GM12875 (cell line): ENCODE measurements at regions not wholly inside any gene's neighbourhood (a gene's known extent, or its start where the extent isn't known, plus 50 kb on each side); places are given as distances from the start of the nearest gene placed in this dataset.

Experiments
- H3K4me3 ChIP-seq: one replicate; pipeline ENCODE4 v1.5.1; 2011; ENCODE audit warnings: low read depth, low read length, control low read depth
- TF ChIP-seq, protein P1 (sequence below): IDR thresholded peaks from 2 replicates; pipeline ENCODE4 v1.5.1; 2011; ENCODE audit warnings: low read depth, mild to moderate bottlenecking, control low read depth, inconsistent platforms, low read length, moderate library complexity, borderline replicate concordance; ENCODE audit not compliant: insufficient read depth

- TF ChIP-seq, protein P1, sequence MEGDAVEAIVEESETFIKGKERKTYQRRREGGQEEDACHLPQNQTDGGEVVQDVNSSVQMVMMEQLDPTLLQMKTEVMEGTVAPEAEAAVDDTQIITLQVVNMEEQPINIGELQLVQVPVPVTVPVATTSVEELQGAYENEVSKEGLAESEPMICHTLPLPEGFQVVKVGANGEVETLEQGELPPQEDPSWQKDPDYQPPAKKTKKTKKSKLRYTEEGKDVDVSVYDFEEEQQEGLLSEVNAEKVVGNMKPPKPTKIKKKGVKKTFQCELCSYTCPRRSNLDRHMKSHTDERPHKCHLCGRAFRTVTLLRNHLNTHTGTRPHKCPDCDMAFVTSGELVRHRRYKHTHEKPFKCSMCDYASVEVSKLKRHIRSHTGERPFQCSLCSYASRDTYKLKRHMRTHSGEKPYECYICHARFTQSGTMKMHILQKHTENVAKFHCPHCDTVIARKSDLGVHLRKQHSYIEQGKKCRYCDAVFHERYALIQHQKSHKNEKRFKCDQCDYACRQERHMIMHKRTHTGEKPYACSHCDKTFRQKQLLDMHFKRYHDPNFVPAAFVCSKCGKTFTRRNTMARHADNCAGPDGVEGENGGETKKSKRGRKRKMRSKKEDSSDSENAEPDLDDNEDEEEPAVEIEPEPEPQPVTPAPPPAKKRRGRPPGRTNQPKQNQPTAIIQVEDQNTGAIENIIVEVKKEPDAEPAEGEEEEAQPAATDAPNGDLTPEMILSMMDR, result no peak
- no peak overlapping the region for H3K4me3 ChIP-seq
Measured at GRCh38 chr1:213371847-213372619, 321.0 kb downstream of the RPS6KC1 start.

GRCh38 chr1:213374369-213374768, 323.3 kb downstream of the RPS6KC1 start:
- TF ChIP-seq, protein P1, result peak; percentile 83
- no peak overlapping the region for H3K4me3 ChIP-seq

DNA sequence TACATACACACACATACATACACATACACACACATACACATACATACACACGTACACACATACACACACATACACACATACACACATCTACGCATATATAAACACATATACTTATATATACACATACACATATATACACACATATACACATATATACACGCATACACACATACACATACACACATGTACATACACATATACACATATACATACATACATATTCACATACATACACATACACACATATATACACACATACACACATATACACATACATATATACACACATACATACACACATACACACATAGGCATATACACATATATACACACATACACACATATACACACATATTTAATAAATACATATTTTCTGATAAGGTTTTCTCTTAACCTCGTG, 324.0 kb downstream of the RPS6KC1 start:
- H3K4me3 ChIP-seq, result no peak overlapping the region
- TF ChIP-seq, protein P1, result no peak

GRCh38 chr1:213376862-213377372, 325.9 kb downstream of the RPS6KC1 start:
- H3K4me3 ChIP-seq, result no peak overlapping the region
- TF ChIP-seq, protein P1, result no peak

- TF ChIP-seq, protein P1, result no peak
- H3K4me3 ChIP-seq, result no peak overlapping the region
Measured at GRCh38 chr1:213380865-213381264, 329.8 kb downstream of the RPS6KC1 start.

DNA sequence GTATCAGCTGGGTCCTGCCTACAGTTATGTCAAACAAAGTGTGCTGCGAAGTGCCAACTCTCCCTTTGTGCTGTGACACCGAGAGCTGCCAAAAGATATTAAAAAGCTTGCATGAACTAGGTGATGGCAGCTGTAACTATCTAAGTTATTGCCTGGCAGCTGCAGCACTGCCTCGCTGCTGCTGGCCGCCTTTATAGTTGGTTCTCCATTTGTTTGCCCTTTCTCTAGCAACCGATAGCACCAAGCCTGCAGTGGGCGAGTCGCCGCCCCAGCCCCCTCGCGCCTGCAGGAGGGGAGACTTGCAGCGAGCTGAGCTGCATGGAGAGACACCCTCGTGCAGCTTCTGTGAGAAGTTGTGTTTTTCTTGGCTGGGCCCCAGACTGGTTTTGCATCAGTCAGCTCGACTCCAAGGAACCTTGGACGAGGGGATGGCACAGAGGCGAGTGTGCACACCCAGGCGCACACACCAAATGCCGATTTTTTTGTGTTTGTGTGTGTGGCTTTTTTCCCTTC, 330.6 kb downstream of the RPS6KC1 start:
- H3K4me3 ChIP-seq, result no peak overlapping the region
- TF ChIP-seq, protein P1, result no peak

- TF ChIP-seq, protein P1, result no peak
Measured at GRCh38 chr1:213383465-213383864, 332.4 kb downstream of the RPS6KC1 start.

More at GRCh38 chr1:213383465-213383864, 332.4 kb downstream of the RPS6KC1 start:
- H3K4me3 ChIP-seq, result no peak overlapping the region
